GM18505 (cell line): ENCODE measurements at regions not wholly inside any gene's neighbourhood (a gene's known extent, or its start where the extent isn't known, plus 50 kb on each side); places are given as distances from the start of the nearest gene placed in this dataset.
"Not testable (repeated sequence)": the region's sequence is repeated elsewhere in the genome, so short reads cannot be mapped to it uniquely, and the experiment has no call there.

Experiments used
- ATAC-seq: cut with Tn5 transposase; IDR thresholded peaks from one replicate; pipeline ENCODE4 v1.9.1; 2021; ENCODE audit not compliant: unreplicated experiment
- POLR2A ChIP-seq: IDR thresholded peaks from 4 replicates; pipeline ENCODE4 v1.6.1; 2011; ENCODE audit warnings: borderline replicate concordance; ENCODE audit not compliant: insufficient read depth, insufficient read length; ENCODE audit errors: extremely low read depth

- TF ChIP-seq POLR2A = no peak
- no peak for ATAC-seq
Measured at GRCh38 chr10:85362401-85362800, 1004.2 kb downstream of the GRID1 start.

GRCh38 chr10:85377029-85377806 lies 989.4 kb downstream of the GRID1 start:
- TF ChIP-seq POLR2A = no peak
- no peak for ATAC-seq

GRCh38 chr10:85379338-85379737 lies 987.3 kb downstream of the GRID1 start:
- TF ChIP-seq POLR2A = no peak
- no peak for ATAC-seq

- TF ChIP-seq POLR2A = no peak
- no peak for ATAC-seq
Measured at GRCh38 chr10:85400981-85401695, 965.5 kb downstream of the GRID1 start.

- TF ChIP-seq POLR2A = no peak
- no peak for ATAC-seq
Measured at GRCh38 chr10:85402541-85402940, 964.1 kb downstream of the GRID1 start.

GRCh38 chr10:85407088-85407487 lies 959.5 kb downstream of the GRID1 start:
- TF ChIP-seq POLR2A = no peak
- ATAC-seq = no peak

GRCh38 chr10:85408388-85408787 lies 958.2 kb downstream of the GRID1 start:
- no peak for TF ChIP-seq POLR2A
- ATAC-seq = no peak

- not testable (repeated sequence) for ATAC-seq
Measured at GRCh38 chr10:85410586-85410985, 956.0 kb downstream of the GRID1 start.

- no peak for TF ChIP-seq POLR2A
- ATAC-seq = no peak
Measured at GRCh38 chr10:85413570-85413969, 953.0 kb downstream of the GRID1 start.

GRCh38 chr10:85420501-85421191 lies 945.9 kb downstream of the GRID1 start:
- ATAC-seq = no peak
- TF ChIP-seq POLR2A = no peak

- no peak for TF ChIP-seq POLR2A
- ATAC-seq = no peak
Measured at GRCh38 chr10:85421421-85421820, 945.2 kb downstream of the GRID1 start.

GRCh38 chr10:85429126-85429525 lies 937.5 kb downstream of the GRID1 start:
- no peak for TF ChIP-seq POLR2A
- ATAC-seq = no peak

GRCh38 chr10:85430991-85431390 lies 935.6 kb downstream of the GRID1 start:
- ATAC-seq = no peak
- no peak for TF ChIP-seq POLR2A

GRCh38 chr10:85433248-85433647 lies 933.3 kb downstream of the GRID1 start:
- no peak for TF ChIP-seq POLR2A
- no peak for ATAC-seq
